GM12865 (cell line): ENCODE measurements at regions not wholly inside any gene's neighbourhood (a gene's known extent, or its start where the extent isn't known, plus 50 kb on each side); places are given as distances from the start of the nearest gene placed in this dataset.

Experiments used
- DNase-seq: peaks from one replicate; pipeline ENCODE4 v3.0.0; 2010; ENCODE audit warnings: low read depth
- H3K4me3 ChIP-seq: 2 replicates; pipeline ENCODE4 v1.5.1; 2011; ENCODE audit warnings: mild to moderate bottlenecking, low read depth, low read length, control low read depth
- CTCF ChIP-seq: IDR thresholded peaks from 2 replicates; pipeline ENCODE4 v1.5.1; 2011; ENCODE audit warnings: low read length, control low read depth, low read depth, inconsistent platforms; ENCODE audit not compliant: insufficient read depth; ENCODE audit errors: missing control alignments

GRCh38 chr9:79809316-79809876, 237.6 kb downstream of the TLE4 start:
- no peak for TF ChIP-seq CTCF
- no peak overlapping the region for H3K4me3 ChIP-seq
- DNase-seq: no peak

GRCh38 chr9:79807971-79808370, 236.2 kb downstream of the TLE4 start:
- DNase-seq: no peak
- H3K4me3 ChIP-seq: no peak overlapping the region
- no peak for TF ChIP-seq CTCF

GRCh38 chr9:79806086-79806485, 234.3 kb downstream of the TLE4 start:
- no peak for TF ChIP-seq CTCF
- no peak overlapping the region for H3K4me3 ChIP-seq
- no peak for DNase-seq

- H3K4me3 ChIP-seq: no peak overlapping the region
- DNase-seq: no peak
- no peak for TF ChIP-seq CTCF
These were observed 229.7 kb downstream of the TLE4 start for GRCh38 chr9:79801459-79801858.

- TF ChIP-seq CTCF: no peak
- no peak overlapping the region for H3K4me3 ChIP-seq
- DNase-seq: no peak
These were observed 228.8 kb downstream of the TLE4 start for GRCh38 chr9:79800578-79800977.

- no peak for TF ChIP-seq CTCF
- no peak for DNase-seq
These were observed 228.0 kb downstream of the TLE4 start for GRCh38 chr9:79799691-79800335.

GRCh38 chr9:79798450-79798849, 226.7 kb downstream of the TLE4 start:
- no peak overlapping the region for H3K4me3 ChIP-seq
- DNase-seq: no peak
- no peak for TF ChIP-seq CTCF

More at GRCh38 chr9:79799691-79800335, 228.0 kb downstream of the TLE4 start:
- H3K4me3 ChIP-seq: no peak overlapping the region
